ENCODE measurements at regions not wholly inside any gene's neighbourhood (a gene's known extent, or its start where the extent isn't known, plus 50 kb on each side); places are given as distances from the start of the nearest gene placed in this dataset.

DNA sequence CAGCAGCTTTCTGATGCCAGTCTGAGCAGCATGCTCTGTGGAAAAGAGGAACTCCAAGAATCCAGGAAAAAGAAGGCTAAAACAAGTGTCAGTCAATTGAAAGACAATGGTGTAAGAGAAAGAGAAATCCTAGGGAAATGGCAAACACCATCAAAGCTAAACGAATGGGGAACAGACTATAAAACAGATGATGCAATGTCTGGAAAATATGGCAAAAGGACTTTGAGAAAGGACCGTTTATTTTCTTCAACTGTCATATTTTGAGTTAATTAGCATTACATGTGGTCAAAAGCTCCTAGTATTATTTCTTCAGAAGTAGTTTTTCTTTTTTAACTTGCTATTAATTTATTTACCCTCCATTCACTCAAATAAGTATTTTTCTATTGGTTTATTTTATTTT lies 465.2 kb downstream of the LRRC70 start (continued):
- TF ChIP-seq, protein P1, sequence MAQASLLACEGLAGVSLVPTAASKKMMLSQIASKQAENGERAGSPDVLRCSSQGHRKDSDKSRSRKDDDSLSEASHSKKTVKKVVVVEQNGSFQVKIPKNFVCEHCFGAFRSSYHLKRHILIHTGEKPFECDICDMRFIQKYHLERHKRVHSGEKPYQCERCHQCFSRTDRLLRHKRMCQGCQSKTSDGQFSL (CRISPR knock-in tag; IDR thresholded peaks at IDR 0.05), result no peak
- TF ChIP-seq, protein P1 (tag; IDR thresholded peaks at IDR 0.05), result no peak
- TF ChIP-seq, protein P2, sequence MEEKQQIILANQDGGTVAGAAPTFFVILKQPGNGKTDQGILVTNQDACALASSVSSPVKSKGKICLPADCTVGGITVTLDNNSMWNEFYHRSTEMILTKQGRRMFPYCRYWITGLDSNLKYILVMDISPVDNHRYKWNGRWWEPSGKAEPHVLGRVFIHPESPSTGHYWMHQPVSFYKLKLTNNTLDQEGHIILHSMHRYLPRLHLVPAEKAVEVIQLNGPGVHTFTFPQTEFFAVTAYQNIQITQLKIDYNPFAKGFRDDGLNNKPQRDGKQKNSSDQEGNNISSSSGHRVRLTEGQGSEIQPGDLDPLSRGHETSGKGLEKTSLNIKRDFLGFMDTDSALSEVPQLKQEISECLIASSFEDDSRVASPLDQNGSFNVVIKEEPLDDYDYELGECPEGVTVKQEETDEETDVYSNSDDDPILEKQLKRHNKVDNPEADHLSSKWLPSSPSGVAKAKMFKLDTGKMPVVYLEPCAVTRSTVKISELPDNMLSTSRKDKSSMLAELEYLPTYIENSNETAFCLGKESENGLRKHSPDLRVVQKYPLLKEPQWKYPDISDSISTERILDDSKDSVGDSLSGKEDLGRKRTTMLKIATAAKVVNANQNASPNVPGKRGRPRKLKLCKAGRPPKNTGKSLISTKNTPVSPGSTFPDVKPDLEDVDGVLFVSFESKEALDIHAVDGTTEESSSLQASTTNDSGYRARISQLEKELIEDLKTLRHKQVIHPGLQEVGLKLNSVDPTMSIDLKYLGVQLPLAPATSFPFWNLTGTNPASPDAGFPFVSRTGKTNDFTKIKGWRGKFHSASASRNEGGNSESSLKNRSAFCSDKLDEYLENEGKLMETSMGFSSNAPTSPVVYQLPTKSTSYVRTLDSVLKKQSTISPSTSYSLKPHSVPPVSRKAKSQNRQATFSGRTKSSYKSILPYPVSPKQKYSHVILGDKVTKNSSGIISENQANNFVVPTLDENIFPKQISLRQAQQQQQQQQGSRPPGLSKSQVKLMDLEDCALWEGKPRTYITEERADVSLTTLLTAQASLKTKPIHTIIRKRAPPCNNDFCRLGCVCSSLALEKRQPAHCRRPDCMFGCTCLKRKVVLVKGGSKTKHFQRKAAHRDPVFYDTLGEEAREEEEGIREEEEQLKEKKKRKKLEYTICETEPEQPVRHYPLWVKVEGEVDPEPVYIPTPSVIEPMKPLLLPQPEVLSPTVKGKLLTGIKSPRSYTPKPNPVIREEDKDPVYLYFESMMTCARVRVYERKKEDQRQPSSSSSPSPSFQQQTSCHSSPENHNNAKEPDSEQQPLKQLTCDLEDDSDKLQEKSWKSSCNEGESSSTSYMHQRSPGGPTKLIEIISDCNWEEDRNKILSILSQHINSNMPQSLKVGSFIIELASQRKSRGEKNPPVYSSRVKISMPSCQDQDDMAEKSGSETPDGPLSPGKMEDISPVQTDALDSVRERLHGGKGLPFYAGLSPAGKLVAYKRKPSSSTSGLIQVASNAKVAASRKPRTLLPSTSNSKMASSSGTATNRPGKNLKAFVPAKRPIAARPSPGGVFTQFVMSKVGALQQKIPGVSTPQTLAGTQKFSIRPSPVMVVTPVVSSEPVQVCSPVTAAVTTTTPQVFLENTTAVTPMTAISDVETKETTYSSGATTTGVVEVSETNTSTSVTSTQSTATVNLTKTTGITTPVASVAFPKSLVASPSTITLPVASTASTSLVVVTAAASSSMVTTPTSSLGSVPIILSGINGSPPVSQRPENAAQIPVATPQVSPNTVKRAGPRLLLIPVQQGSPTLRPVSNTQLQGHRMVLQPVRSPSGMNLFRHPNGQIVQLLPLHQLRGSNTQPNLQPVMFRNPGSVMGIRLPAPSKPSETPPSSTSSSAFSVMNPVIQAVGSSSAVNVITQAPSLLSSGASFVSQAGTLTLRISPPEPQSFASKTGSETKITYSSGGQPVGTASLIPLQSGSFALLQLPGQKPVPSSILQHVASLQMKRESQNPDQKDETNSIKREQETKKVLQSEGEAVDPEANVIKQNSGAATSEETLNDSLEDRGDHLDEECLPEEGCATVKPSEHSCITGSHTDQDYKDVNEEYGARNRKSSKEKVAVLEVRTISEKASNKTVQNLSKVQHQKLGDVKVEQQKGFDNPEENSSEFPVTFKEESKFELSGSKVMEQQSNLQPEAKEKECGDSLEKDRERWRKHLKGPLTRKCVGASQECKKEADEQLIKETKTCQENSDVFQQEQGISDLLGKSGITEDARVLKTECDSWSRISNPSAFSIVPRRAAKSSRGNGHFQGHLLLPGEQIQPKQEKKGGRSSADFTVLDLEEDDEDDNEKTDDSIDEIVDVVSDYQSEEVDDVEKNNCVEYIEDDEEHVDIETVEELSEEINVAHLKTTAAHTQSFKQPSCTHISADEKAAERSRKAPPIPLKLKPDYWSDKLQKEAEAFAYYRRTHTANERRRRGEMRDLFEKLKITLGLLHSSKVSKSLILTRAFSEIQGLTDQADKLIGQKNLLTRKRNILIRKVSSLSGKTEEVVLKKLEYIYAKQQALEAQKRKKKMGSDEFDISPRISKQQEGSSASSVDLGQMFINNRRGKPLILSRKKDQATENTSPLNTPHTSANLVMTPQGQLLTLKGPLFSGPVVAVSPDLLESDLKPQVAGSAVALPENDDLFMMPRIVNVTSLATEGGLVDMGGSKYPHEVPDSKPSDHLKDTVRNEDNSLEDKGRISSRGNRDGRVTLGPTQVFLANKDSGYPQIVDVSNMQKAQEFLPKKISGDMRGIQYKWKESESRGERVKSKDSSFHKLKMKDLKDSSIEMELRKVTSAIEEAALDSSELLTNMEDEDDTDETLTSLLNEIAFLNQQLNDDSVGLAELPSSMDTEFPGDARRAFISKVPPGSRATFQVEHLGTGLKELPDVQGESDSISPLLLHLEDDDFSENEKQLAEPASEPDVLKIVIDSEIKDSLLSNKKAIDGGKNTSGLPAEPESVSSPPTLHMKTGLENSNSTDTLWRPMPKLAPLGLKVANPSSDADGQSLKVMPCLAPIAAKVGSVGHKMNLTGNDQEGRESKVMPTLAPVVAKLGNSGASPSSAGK (IDR thresholded peaks at IDR 0.05), result no peak
- TF ChIP-seq, protein P3, sequence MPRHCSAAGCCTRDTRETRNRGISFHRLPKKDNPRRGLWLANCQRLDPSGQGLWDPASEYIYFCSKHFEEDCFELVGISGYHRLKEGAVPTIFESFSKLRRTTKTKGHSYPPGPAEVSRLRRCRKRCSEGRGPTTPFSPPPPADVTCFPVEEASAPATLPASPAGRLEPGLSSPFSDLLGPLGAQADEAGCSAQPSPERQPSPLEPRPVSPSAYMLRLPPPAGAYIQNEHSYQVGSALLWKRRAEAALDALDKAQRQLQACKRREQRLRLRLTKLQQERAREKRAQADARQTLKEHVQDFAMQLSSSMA (CRISPR knock-in tag; IDR thresholded peaks at IDR 0.05), result no peak
- TF ChIP-seq SMARCA5 (IDR thresholded peaks at IDR 0.05) (no peak), NR1H2 (CRISPR knock-in tag; IDR thresholded peaks at IDR 0.05) (no peak), FOXP1 (CRISPR knock-in tag; IDR thresholded peaks at IDR 0.05) (no peak), ZNF197 (CRISPR knock-in tag; IDR thresholded peaks at IDR 0.05; ENCODE audit: low read depth) (no peak), FOXA1 (IDR thresholded peaks at IDR 0.05; ENCODE audit: borderline replicate concordance) (no peak), XRCC5 (IDR thresholded peaks at IDR 0.05; ENCODE audit: low read depth, low read length) (no peak)
- TF ChIP-seq, protein P4, sequence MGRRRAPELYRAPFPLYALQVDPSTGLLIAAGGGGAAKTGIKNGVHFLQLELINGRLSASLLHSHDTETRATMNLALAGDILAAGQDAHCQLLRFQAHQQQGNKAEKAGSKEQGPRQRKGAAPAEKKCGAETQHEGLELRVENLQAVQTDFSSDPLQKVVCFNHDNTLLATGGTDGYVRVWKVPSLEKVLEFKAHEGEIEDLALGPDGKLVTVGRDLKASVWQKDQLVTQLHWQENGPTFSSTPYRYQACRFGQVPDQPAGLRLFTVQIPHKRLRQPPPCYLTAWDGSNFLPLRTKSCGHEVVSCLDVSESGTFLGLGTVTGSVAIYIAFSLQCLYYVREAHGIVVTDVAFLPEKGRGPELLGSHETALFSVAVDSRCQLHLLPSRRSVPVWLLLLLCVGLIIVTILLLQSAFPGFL (CRISPR knock-in tag; IDR thresholded peaks at IDR 0.05), result no peak
- TF ChIP-seq, protein P5, sequence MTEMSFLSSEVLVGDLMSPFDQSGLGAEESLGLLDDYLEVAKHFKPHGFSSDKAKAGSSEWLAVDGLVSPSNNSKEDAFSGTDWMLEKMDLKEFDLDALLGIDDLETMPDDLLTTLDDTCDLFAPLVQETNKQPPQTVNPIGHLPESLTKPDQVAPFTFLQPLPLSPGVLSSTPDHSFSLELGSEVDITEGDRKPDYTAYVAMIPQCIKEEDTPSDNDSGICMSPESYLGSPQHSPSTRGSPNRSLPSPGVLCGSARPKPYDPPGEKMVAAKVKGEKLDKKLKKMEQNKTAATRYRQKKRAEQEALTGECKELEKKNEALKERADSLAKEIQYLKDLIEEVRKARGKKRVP (CRISPR knock-in tag; IDR thresholded peaks at IDR 0.05), result peak; percentile 90

All from K562 (cell line).